B cell (primary cell): ENCODE measurements at regions not wholly inside any gene's neighbourhood (a gene's known extent, or its start where the extent isn't known, plus 50 kb on each side); places are given as distances from the start of the nearest gene placed in this dataset.

Experiments used
- CTCF ChIP-seq: fragments of 200-600 bp; IDR thresholded peaks from one replicate; pipeline ENCODE4 v1.8.0; 2022; ENCODE audit warnings: antibody characterized with exemption, mild to moderate bottlenecking
- EZH2 ChIP-seq: IDR thresholded peaks from 2 replicates; pipeline ENCODE4 v1.6.1; 2012; ENCODE audit warnings: borderline replicate concordance, low read depth, mild to moderate bottlenecking, moderate library complexity, low read length; ENCODE audit not compliant: insufficient read depth, poor library complexity, severe bottlenecking

- TF ChIP-seq CTCF (no peak), EZH2 (no peak)
Measured at GRCh38 chr14:26199096-26199495, 398.7 kb downstream of the NOVA1 start.
